Right atrium auricular region (tissue), 2 donors: ENCODE measurements at regions not wholly inside any gene's neighbourhood (a gene's known extent, or its start where the extent isn't known, plus 50 kb on each side); places are given as distances from the start of the nearest gene placed in this dataset.

Experiments
- DNase-seq: peaks from one replicate; pipeline ENCODE4 v3.0.0-alpha.2; 2019; ENCODE audit warnings: low spot score
- H3K27ac ChIP-seq, 2 donors: fragments of 200-600 bp; sonication (generic); 1 replicate in 1 of 2; 2 replicates in 1 of 2; pipeline ENCODE4 v1.5.1; 2016 to 2019
- H3K27me3 ChIP-seq, 2 donors: fragments of 200-600 bp; sonication (generic); one replicate each; pipeline versions ENCODE4 v1.5.1 to v1.6.0; 2017 to 2019
- H3K36me3 ChIP-seq: fragments of 200-600 bp; sonication (generic); one replicate; pipeline ENCODE4 v1.5.1; 2016
- H3K4me1 ChIP-seq, 2 donors: fragments of 200-600 bp; sonication (generic); one replicate each; pipeline versions ENCODE4 v1.5.1 to v1.6.0; 2017 to 2019
- H3K4me3 ChIP-seq, 2 donors: fragments of 200-600 bp; sonication (generic); 1 replicate in 1 of 2; 2 replicates in 1 of 2; pipeline ENCODE4 v1.5.1; 2017 to 2019; ENCODE audit warnings: mild to moderate bottlenecking in 1 of 2, moderate library complexity in 1 of 2
- H3K9me3 ChIP-seq, 2 donors: fragments of 200-600 bp; sonication (generic); one replicate each; pipeline ENCODE4 v1.5.1; 2019
- CTCF ChIP-seq, 2 donors: fragments of 200-600 bp; sonication (generic); IDR thresholded peaks; one replicate each; pipeline ENCODE4 v1.5.1; 2019; ENCODE audit warnings: antibody characterized with exemption in 2 of 2

GRCh38 chr4:74631988-74632387, 162.3 kb downstream of the BTC start:
- Histone ChIP-seq H3K4me1 (no peaks in the 10 kb centered on the region), H3K27me3 (no peaks in the 10 kb centered on the region), H3K36me3 (no peaks in the 10 kb centered on the region), H3K4me3 (no peak overlapping the region), H3K9me3 (no peaks in the 10 kb centered on the region), H3K27ac (no peak overlapping the region)
- no peak for DNase-seq
- no peak for TF ChIP-seq CTCF (IDR thresholded peaks at IDR 0.05)

- H3K27ac ChIP-seq = no peak overlapping the region
- no peaks in the 10 kb centered on the region for H3K27me3 ChIP-seq
- no peaks in the 10 kb centered on the region for H3K4me1 ChIP-seq
- no peaks in the 10 kb centered on the region for H3K36me3 ChIP-seq
- no peak for TF ChIP-seq CTCF (IDR thresholded peaks at IDR 0.05)
- no peak for DNase-seq
- H3K4me3 ChIP-seq = no peak overlapping the region
- H3K9me3 ChIP-seq = no peaks in the 10 kb centered on the region
Measured at GRCh38 chr4:74632634-74633033, 161.7 kb downstream of the BTC start.

DNA sequence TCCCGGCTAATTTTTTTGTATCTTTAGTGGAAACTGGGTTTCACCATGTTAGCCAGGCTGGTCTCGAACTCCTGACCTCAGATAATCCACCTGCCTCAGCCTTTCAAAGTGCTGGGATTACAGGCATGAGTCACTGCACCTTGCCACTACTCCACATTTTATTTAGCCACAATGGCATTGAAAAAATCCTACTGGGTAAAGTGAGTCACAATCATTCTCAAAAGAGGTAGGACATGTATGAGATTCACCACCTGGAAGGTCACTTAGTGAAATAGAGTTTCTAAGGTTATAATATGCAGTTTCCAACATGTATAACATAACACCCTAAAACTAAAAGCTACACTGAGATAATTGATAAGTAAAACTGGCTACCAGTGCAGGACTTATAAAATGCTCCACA, 159.2 kb downstream of the BTC start:
- no peak overlapping the region for H3K27ac ChIP-seq
- no peak for DNase-seq
- no peak overlapping the region for H3K4me3 ChIP-seq
- H3K27me3 ChIP-seq = no peaks in the 10 kb centered on the region
- no peaks in the 10 kb centered on the region for H3K36me3 ChIP-seq
- no peaks in the 10 kb centered on the region for H3K4me1 ChIP-seq
- H3K9me3 ChIP-seq = no peaks in the 10 kb centered on the region
- no peak for TF ChIP-seq CTCF (IDR thresholded peaks at IDR 0.05)

- H3K36me3 ChIP-seq = no peaks in the 10 kb centered on the region
- no peak overlapping the region for H3K4me3 ChIP-seq
- H3K27me3 ChIP-seq = no peaks in the 10 kb centered on the region
- H3K9me3 ChIP-seq = no peaks in the 10 kb centered on the region
- TF ChIP-seq CTCF (IDR thresholded peaks at IDR 0.05) = no peak
- H3K27ac ChIP-seq = no peak overlapping the region
- no peaks in the 10 kb centered on the region for H3K4me1 ChIP-seq
- DNase-seq = no peak
Measured at GRCh38 chr4:74635490-74636123, 158.7 kb downstream of the BTC start.

DNA sequence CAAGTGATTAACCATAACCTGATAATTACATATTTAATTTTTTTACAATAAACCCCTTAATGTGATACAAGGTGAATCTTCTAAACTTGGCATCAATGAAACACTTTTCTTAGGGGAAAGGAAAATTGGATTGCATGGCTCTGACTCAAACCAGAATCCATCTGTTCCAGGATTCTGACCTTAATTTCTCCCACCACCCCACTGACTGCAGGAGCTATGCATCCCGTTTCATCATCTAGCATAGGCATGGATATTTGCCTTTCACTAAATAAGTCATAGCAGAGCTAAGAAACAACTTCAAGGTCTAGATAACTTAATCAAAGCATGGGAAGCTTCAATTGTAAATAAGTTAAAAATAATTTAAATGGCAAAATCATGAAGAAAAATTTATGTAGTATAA, 156.3 kb downstream of the BTC start:
- Histone ChIP-seq H3K4me3 (no peak overlapping the region), H3K36me3 (no peaks in the 10 kb centered on the region), H3K9me3 (no peaks in the 10 kb centered on the region), H3K27ac (no peak overlapping the region), H3K4me1 (no peaks in the 10 kb centered on the region), H3K27me3 (no peaks in the 10 kb centered on the region)
- DNase-seq = no peak
- TF ChIP-seq CTCF (IDR thresholded peaks at IDR 0.05) = no peak

DNA sequence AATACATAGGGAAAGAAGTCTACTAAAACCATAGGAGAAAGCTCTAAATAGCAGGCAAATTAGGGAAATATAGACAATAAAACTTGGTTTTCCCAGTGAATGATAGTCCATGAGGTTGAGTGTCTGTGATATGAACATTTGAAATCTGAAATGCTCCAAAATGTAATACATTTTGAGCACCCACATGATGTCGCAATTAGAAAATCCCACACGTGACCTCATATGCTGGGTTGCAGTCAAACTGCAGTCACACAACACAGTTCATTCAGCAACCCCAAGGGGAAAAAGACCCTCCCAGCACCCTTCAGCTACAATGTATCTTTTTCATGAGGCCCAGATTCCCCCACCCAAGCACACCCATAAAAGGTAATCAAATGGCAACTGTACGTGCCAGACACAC, 155.6 kb downstream of the BTC start:
- no peak for DNase-seq
- Histone ChIP-seq H3K4me1 (no peaks in the 10 kb centered on the region), H3K27ac (no peak overlapping the region), H3K9me3 (no peaks in the 10 kb centered on the region), H3K36me3 (no peaks in the 10 kb centered on the region), H3K4me3 (no peak overlapping the region), H3K27me3 (no peaks in the 10 kb centered on the region)
- TF ChIP-seq CTCF (IDR thresholded peaks at IDR 0.05) = no peak
